A673 (cell line): ENCODE measurements at regions not wholly inside any gene's neighbourhood (a gene's known extent, or its start where the extent isn't known, plus 50 kb on each side); places are given as distances from the start of the nearest gene placed in this dataset.

Experiments
- BruUV-seq: library from RNA; stranded (reverse); fragments of 400-500 nt; replicated peaks from 2 replicates; lab custom pipeline; 2021; lab: Mats Ljungman, UMichigan
- CTCF ChIA-PET: fragments of 300-600 bp; sonication (Branson Sonifier 250); formaldehyde crosslinking; loops from one replicate; lab custom pipeline; 2022; ENCODE audit warnings: antibody characterized with exemption; lab: Charles Lee
- POLR2A ChIA-PET: fragments of 300-600 bp; sonication (Branson Sonifier 250); formaldehyde crosslinking; loops from one replicate; lab custom pipeline; 2022; ENCODE audit warnings: antibody characterized with exemption; ENCODE audit not compliant: low non-redundant PET; lab: Charles Lee
- DNase-seq: peaks from one replicate; pipeline ENCODE4 v3.0.0-alpha.2; 2015; ENCODE audit warnings: low spot score
- H3K27ac ChIP-seq: fragments of 200-600 bp; sonication (generic); 2 replicates; pipeline ENCODE4 v1.5.1; 2016; ENCODE audit warnings: mixed run types, low read depth, mild to moderate bottlenecking, mixed read lengths, antibody characterized with exemption, low read length; ENCODE audit not compliant: poor library complexity, severe bottlenecking
- H3K27me3 ChIP-seq: fragments of 200-600 bp; sonication (generic); replicated peaks from 2 replicates; pipeline ENCODE4 v1.6.1; 2017; ENCODE audit warnings: mixed run types, low read depth, mild to moderate bottlenecking, mixed read lengths, antibody characterized with exemption, low read length; ENCODE audit not compliant: insufficient read depth, poor library complexity
- H3K36me3 ChIP-seq: fragments of 200-600 bp; sonication (generic); 2 replicates; pipeline ENCODE4 v1.6.1; 2016; ENCODE audit warnings: mixed run types, mild to moderate bottlenecking, mixed read lengths, antibody characterized with exemption, low read length; ENCODE audit not compliant: insufficient read depth, poor library complexity, severe bottlenecking
- H3K4me1 ChIP-seq: fragments of 200-600 bp; sonication (generic); 2 replicates; pipeline ENCODE4 v1.6.1; 2017; ENCODE audit warnings: mixed run types, mild to moderate bottlenecking, mixed read lengths, antibody characterized with exemption, low read length; ENCODE audit not compliant: insufficient read depth, poor library complexity, severe bottlenecking
- H3K4me3 ChIP-seq: fragments of 200-600 bp; sonication (generic); 2 replicates; pipeline ENCODE4 v1.5.1; 2016; ENCODE audit warnings: low read depth, mixed run types, mild to moderate bottlenecking, mixed read lengths, low read length; ENCODE audit not compliant: poor library complexity, severe bottlenecking
- H3K9me3 ChIP-seq: fragments of 200-600 bp; sonication (generic); 2 replicates; pipeline ENCODE4 v1.6.1; 2016; ENCODE audit warnings: mixed run types, low read depth, mild to moderate bottlenecking, mixed read lengths, antibody characterized with exemption, low read length; ENCODE audit not compliant: poor library complexity, severe bottlenecking
- CTCF ChIP-seq: fragments of 300-800, 200-600 bp; sonication (generic); conservative IDR thresholded peaks from 2 replicates; pipeline ENCODE4 v1.5.1; 2017; ENCODE audit warnings: low read depth, mild to moderate bottlenecking, antibody characterized with exemption, low read length, moderate library complexity, mixed read lengths
- EZH2 ChIP-seq: fragments of 200-600 bp; sonication (generic); IDR thresholded peaks from 2 replicates; pipeline ENCODE4 v1.6.1; 2017; ENCODE audit warnings: borderline replicate concordance, low read depth, mild to moderate bottlenecking, mixed read lengths, antibody characterized with exemption, low read length; ENCODE audit not compliant: poor library complexity, severe bottlenecking
- intact Hi-C: fragments of 100-400 bp; cut with micrococcal nuclease; formaldehyde crosslinking; loops from one replicate; pipeline ENCODE4 v1.10.0; 2022; ENCODE audit not compliant: unreplicated experiment

GRCh38 chr2:123958011-123958410 lies 67.1 kb upstream of the CNTNAP5 start:
- TF ChIP-seq CTCF = no peak
- Histone ChIP-seq H3K4me1 (no peaks in the 10 kb centered on the region), H3K27ac (no peak overlapping the region), H3K9me3 (peaks cover 6% of the 10 kb centered on the region), H3K36me3 (no peaks in the 10 kb centered on the region), H3K4me3 (no peak overlapping the region), H3K27me3 (no peaks in the 10 kb centered on the region)
- DNase-seq = no peak
- ChIA-PET POLR2A (no interaction called here), CTCF (no interaction called here)
- no TSS peak for BruUV-seq
- intact Hi-C loops = no loop called here

GRCh38 chr2:123961576-123961975 lies 63.5 kb upstream of the CNTNAP5 start:
- Histone ChIP-seq H3K9me3 (peaks cover 6% of the 10 kb centered on the region), H3K36me3 (no peaks in the 10 kb centered on the region), H3K27me3 (no peaks in the 10 kb centered on the region), H3K27ac (no peak overlapping the region), H3K4me1 (no peaks in the 10 kb centered on the region), H3K4me3 (no peak overlapping the region)
- no peak for DNase-seq
- intact Hi-C loops = no loop called here
- no TSS peak for BruUV-seq
- TF ChIP-seq CTCF (no peak), EZH2 (no peak)
- CTCF ChIA-PET = no interaction called here
- POLR2A ChIA-PET = no interaction called here

- ChIA-PET CTCF (no interaction called here), POLR2A (no interaction called here)
- Histone ChIP-seq H3K9me3 (no peaks in the 10 kb centered on the region), H3K4me1 (no peaks in the 10 kb centered on the region), H3K4me3 (no peak overlapping the region), H3K36me3 (no peaks in the 10 kb centered on the region), H3K27me3 (no peaks in the 10 kb centered on the region), H3K27ac (no peak overlapping the region)
- TF ChIP-seq EZH2 (no peak), CTCF (no peak)
- intact Hi-C loops = no loop called here
- DNase-seq = no peak
- BruUV-seq = no TSS peak
Observed at GRCh38 chr2:123971564-123972318, 53.3 kb upstream of the CNTNAP5 start.
